ENCODE measurements at regions not wholly inside any gene's neighbourhood (a gene's known extent, or its start where the extent isn't known, plus 50 kb on each side); places are given as distances from the start of the nearest gene placed in this dataset.

- TF ChIP-seq, protein P1, sequence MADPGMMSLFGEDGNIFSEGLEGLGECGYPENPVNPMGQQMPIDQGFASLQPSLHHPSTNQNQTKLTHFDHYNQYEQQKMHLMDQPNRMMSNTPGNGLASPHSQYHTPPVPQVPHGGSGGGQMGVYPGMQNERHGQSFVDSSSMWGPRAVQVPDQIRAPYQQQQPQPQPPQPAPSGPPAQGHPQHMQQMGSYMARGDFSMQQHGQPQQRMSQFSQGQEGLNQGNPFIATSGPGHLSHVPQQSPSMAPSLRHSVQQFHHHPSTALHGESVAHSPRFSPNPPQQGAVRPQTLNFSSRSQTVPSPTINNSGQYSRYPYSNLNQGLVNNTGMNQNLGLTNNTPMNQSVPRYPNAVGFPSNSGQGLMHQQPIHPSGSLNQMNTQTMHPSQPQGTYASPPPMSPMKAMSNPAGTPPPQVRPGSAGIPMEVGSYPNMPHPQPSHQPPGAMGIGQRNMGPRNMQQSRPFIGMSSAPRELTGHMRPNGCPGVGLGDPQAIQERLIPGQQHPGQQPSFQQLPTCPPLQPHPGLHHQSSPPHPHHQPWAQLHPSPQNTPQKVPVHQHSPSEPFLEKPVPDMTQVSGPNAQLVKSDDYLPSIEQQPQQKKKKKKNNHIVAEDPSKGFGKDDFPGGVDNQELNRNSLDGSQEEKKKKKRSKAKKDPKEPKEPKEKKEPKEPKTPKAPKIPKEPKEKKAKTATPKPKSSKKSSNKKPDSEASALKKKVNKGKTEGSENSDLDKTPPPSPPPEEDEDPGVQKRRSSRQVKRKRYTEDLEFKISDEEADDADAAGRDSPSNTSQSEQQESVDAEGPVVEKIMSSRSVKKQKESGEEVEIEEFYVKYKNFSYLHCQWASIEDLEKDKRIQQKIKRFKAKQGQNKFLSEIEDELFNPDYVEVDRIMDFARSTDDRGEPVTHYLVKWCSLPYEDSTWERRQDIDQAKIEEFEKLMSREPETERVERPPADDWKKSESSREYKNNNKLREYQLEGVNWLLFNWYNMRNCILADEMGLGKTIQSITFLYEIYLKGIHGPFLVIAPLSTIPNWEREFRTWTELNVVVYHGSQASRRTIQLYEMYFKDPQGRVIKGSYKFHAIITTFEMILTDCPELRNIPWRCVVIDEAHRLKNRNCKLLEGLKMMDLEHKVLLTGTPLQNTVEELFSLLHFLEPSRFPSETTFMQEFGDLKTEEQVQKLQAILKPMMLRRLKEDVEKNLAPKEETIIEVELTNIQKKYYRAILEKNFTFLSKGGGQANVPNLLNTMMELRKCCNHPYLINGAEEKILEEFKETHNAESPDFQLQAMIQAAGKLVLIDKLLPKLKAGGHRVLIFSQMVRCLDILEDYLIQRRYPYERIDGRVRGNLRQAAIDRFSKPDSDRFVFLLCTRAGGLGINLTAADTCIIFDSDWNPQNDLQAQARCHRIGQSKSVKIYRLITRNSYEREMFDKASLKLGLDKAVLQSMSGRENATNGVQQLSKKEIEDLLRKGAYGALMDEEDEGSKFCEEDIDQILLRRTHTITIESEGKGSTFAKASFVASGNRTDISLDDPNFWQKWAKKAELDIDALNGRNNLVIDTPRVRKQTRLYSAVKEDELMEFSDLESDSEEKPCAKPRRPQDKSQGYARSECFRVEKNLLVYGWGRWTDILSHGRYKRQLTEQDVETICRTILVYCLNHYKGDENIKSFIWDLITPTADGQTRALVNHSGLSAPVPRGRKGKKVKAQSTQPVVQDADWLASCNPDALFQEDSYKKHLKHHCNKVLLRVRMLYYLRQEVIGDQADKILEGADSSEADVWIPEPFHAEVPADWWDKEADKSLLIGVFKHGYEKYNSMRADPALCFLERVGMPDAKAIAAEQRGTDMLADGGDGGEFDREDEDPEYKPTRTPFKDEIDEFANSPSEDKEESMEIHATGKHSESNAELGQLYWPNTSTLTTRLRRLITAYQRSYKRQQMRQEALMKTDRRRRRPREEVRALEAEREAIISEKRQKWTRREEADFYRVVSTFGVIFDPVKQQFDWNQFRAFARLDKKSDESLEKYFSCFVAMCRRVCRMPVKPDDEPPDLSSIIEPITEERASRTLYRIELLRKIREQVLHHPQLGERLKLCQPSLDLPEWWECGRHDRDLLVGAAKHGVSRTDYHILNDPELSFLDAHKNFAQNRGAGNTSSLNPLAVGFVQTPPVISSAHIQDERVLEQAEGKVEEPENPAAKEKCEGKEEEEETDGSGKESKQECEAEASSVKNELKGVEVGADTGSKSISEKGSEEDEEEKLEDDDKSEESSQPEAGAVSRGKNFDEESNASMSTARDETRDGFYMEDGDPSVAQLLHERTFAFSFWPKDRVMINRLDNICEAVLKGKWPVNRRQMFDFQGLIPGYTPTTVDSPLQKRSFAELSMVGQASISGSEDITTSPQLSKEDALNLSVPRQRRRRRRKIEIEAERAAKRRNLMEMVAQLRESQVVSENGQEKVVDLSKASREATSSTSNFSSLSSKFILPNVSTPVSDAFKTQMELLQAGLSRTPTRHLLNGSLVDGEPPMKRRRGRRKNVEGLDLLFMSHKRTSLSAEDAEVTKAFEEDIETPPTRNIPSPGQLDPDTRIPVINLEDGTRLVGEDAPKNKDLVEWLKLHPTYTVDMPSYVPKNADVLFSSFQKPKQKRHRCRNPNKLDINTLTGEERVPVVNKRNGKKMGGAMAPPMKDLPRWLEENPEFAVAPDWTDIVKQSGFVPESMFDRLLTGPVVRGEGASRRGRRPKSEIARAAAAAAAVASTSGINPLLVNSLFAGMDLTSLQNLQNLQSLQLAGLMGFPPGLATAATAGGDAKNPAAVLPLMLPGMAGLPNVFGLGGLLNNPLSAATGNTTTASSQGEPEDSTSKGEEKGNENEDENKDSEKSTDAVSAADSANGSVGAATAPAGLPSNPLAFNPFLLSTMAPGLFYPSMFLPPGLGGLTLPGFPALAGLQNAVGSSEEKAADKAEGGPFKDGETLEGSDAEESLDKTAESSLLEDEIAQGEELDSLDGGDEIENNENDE (IDR thresholded peaks at IDR 0.05; ENCODE audit: insufficient replicate concordance, low read length): no peak
- no peak for TF ChIP-seq SIN3A (conservative IDR thresholded peaks at IDR 0.05 in 1 of 2, IDR thresholded peaks at IDR 0.05 in 1 of 2; ENCODE audit: low read depth in 1 of 2, low read length in 2 of 2)
Measured at GRCh38 chr5:74235552-74235951, 405.0 kb downstream of the ENC1 start (continued).
